ENCODE measurements at regions not wholly inside any gene's neighbourhood (a gene's known extent, or its start where the extent isn't known, plus 50 kb on each side); places are given as distances from the start of the nearest gene placed in this dataset.

DNA sequence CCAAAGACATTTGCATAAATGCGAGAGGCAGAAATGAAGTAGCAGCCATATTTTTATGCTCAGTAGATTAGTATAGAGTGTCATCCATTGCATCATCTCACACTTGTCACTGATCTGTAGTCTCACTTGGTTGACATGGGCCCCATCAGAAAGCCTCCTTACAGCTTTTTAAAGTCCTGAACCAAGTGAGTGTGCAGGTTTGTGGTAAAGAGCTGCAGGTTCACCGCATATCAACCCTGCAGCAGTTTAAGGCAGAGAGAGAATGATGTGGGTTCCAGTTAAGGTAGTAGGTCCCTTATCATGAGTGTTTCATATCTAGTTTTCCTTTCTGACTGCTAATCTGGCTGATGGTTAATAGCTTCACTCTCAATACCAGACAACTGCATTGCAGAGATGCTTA is 1080.3 kb downstream of the NR2F1-AS1 start:
- POLR2A ChIA-PET: no interaction called here
- no peak for DNase-seq (ENCODE audit: low spot score)
- TF ChIP-seq, protein P1, sequence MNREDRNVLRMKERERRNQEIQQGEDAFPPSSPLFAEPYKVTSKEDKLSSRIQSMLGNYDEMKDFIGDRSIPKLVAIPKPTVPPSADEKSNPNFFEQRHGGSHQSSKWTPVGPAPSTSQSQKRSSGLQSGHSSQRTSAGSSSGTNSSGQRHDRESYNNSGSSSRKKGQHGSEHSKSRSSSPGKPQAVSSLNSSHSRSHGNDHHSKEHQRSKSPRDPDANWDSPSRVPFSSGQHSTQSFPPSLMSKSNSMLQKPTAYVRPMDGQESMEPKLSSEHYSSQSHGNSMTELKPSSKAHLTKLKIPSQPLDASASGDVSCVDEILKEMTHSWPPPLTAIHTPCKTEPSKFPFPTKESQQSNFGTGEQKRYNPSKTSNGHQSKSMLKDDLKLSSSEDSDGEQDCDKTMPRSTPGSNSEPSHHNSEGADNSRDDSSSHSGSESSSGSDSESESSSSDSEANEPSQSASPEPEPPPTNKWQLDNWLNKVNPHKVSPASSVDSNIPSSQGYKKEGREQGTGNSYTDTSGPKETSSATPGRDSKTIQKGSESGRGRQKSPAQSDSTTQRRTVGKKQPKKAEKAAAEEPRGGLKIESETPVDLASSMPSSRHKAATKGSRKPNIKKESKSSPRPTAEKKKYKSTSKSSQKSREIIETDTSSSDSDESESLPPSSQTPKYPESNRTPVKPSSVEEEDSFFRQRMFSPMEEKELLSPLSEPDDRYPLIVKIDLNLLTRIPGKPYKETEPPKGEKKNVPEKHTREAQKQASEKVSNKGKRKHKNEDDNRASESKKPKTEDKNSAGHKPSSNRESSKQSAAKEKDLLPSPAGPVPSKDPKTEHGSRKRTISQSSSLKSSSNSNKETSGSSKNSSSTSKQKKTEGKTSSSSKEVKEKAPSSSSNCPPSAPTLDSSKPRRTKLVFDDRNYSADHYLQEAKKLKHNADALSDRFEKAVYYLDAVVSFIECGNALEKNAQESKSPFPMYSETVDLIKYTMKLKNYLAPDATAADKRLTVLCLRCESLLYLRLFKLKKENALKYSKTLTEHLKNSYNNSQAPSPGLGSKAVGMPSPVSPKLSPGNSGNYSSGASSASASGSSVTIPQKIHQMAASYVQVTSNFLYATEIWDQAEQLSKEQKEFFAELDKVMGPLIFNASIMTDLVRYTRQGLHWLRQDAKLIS (CRISPR knock-in tag; IDR thresholded peaks at IDR 0.05; ENCODE audit: borderline replicate concordance): no peak
- TF ChIP-seq GABPB1 (CRISPR knock-in tag; IDR thresholded peaks at IDR 0.05): no peak
- TF ChIP-seq JAZF1 (CRISPR knock-in tag; IDR thresholded peaks at IDR 0.05): no peak
- TF ChIP-seq, protein P2, sequence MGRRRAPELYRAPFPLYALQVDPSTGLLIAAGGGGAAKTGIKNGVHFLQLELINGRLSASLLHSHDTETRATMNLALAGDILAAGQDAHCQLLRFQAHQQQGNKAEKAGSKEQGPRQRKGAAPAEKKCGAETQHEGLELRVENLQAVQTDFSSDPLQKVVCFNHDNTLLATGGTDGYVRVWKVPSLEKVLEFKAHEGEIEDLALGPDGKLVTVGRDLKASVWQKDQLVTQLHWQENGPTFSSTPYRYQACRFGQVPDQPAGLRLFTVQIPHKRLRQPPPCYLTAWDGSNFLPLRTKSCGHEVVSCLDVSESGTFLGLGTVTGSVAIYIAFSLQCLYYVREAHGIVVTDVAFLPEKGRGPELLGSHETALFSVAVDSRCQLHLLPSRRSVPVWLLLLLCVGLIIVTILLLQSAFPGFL (CRISPR knock-in tag; IDR thresholded peaks at IDR 0.05; ENCODE audit: borderline replicate concordance): no peak
- TF ChIP-seq FOXK1 (CRISPR knock-in tag; IDR thresholded peaks at IDR 0.05): no peak
- TF ChIP-seq ZNF263 (CRISPR knock-in tag; IDR thresholded peaks at IDR 0.05; ENCODE audit: low read depth): no peak
- TF ChIP-seq, protein P3, sequence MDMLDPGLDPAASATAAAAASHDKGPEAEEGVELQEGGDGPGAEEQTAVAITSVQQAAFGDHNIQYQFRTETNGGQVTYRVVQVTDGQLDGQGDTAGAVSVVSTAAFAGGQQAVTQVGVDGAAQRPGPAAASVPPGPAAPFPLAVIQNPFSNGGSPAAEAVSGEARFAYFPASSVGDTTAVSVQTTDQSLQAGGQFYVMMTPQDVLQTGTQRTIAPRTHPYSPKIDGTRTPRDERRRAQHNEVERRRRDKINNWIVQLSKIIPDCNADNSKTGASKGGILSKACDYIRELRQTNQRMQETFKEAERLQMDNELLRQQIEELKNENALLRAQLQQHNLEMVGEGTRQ (CRISPR knock-in tag; IDR thresholded peaks at IDR 0.05): no peak
- TF ChIP-seq MYBL2 (CRISPR knock-in tag; IDR thresholded peaks at IDR 0.05): no peak
- no peak for TF ChIP-seq SMAD3 (CRISPR knock-in tag; IDR thresholded peaks at IDR 0.05; ENCODE audit: borderline replicate concordance)
- TF ChIP-seq, protein P4, sequence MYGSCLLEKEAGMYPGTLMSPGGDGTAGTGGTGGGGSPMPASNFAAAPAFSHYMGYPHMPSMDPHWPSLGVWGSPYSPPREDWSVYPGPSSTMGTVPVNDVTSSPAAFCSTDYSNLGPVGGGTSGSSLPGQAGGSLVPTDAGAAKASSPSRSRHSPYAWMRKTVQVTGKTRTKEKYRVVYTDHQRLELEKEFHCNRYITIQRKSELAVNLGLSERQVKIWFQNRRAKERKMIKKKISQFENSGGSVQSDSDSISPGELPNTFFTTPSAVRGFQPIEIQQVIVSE (CRISPR knock-in tag; IDR thresholded peaks at IDR 0.05; ENCODE audit: borderline replicate concordance): no peak
- TF ChIP-seq, protein P5, sequence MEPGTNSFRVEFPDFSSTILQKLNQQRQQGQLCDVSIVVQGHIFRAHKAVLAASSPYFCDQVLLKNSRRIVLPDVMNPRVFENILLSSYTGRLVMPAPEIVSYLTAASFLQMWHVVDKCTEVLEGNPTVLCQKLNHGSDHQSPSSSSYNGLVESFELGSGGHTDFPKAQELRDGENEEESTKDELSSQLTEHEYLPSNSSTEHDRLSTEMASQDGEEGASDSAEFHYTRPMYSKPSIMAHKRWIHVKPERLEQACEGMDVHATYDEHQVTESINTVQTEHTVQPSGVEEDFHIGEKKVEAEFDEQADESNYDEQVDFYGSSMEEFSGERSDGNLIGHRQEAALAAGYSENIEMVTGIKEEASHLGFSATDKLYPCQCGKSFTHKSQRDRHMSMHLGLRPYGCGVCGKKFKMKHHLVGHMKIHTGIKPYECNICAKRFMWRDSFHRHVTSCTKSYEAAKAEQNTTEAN (CRISPR knock-in tag; IDR thresholded peaks at IDR 0.05): no peak
- TF ChIP-seq ZNF671 (CRISPR knock-in tag; IDR thresholded peaks at IDR 0.05): no peak
- TF ChIP-seq GTF2I (CRISPR knock-in tag; conservative IDR thresholded peaks at IDR 0.05): no peak
- no peak for TF ChIP-seq NFE2L1 (CRISPR knock-in tag; IDR thresholded peaks at IDR 0.05)
- TF ChIP-seq, protein P6, sequence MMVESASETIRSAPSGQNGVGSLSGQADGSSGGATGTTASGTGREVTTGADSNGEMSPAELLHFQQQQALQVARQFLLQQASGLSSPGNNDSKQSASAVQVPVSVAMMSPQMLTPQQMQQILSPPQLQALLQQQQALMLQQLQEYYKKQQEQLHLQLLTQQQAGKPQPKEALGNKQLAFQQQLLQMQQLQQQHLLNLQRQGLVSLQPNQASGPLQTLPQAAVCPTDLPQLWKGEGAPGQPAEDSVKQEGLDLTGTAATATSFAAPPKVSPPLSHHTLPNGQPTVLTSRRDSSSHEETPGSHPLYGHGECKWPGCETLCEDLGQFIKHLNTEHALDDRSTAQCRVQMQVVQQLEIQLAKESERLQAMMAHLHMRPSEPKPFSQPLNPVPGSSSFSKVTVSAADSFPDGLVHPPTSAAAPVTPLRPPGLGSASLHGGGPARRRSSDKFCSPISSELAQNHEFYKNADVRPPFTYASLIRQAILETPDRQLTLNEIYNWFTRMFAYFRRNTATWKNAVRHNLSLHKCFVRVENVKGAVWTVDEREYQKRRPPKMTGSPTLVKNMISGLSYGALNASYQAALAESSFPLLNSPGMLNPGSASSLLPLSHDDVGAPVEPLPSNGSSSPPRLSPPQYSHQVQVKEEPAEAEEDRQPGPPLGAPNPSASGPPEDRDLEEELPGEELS (CRISPR knock-in tag; IDR thresholded peaks at IDR 0.05): no peak
- TF ChIP-seq NFYB (CRISPR knock-in tag; conservative IDR thresholded peaks at IDR 0.05; ENCODE audit: low read depth): no peak
- TF ChIP-seq ATF1 (CRISPR knock-in tag; IDR thresholded peaks at IDR 0.05): no peak
- TF ChIP-seq TEAD1 (CRISPR knock-in tag; IDR thresholded peaks at IDR 0.05): no peak
- no peak for TF ChIP-seq EMX1 (CRISPR knock-in tag; IDR thresholded peaks at IDR 0.05)

More for the DNA sequence above, 1080.3 kb downstream of the NR2F1-AS1 start:
- CTCF ChIA-PET: no interaction called here
- H3K27ac Mint-ChIP-seq: no peak overlapping the region
- H3K9me3 Mint-ChIP-seq: no peaks in the 10 kb centered on the region
- no peaks in the 10 kb centered on the region for H3K36me3 Mint-ChIP-seq
- H3K4me1 Mint-ChIP-seq: peaks cover 10% of the 10 kb centered on the region
- ATAC-seq: no peak
- H3K27me3 Mint-ChIP-seq (ENCODE audit: low read depth): no peaks in the 10 kb centered on the region
- H3K4me3 Mint-ChIP-seq: no peak overlapping the region
